ENCODE measurements at regions not wholly inside any gene's neighbourhood (a gene's known extent, or its start where the extent isn't known, plus 50 kb on each side); places are given as distances from the start of the nearest gene placed in this dataset.

- no peaks in the 10 kb centered on the region for H3K36me3 Mint-ChIP-seq (ENCODE audit: low read depth, unreplicated experiment)
- H3K27ac Mint-ChIP-seq (ENCODE audit: unreplicated experiment), result no peak overlapping the region
- H3K9me3 Mint-ChIP-seq (ENCODE audit: unreplicated experiment), result peaks cover 2% of the 10 kb centered on the region
- no peak overlapping the region for H2AFZ ChIP-seq (ENCODE audit: low read depth, low read length)
- TF ChIP-seq, protein P1, sequence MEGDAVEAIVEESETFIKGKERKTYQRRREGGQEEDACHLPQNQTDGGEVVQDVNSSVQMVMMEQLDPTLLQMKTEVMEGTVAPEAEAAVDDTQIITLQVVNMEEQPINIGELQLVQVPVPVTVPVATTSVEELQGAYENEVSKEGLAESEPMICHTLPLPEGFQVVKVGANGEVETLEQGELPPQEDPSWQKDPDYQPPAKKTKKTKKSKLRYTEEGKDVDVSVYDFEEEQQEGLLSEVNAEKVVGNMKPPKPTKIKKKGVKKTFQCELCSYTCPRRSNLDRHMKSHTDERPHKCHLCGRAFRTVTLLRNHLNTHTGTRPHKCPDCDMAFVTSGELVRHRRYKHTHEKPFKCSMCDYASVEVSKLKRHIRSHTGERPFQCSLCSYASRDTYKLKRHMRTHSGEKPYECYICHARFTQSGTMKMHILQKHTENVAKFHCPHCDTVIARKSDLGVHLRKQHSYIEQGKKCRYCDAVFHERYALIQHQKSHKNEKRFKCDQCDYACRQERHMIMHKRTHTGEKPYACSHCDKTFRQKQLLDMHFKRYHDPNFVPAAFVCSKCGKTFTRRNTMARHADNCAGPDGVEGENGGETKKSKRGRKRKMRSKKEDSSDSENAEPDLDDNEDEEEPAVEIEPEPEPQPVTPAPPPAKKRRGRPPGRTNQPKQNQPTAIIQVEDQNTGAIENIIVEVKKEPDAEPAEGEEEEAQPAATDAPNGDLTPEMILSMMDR (IDR thresholded peaks at IDR 0.05; ENCODE audit: insufficient read depth, low read depth, low read length), result no peak
- TF ChIP-seq EZH2 (IDR thresholded peaks at IDR 0.05; ENCODE audit: insufficient read depth, low read length), result no peak
- no peaks in the 10 kb centered on the region for H3K36me3 ChIP-seq (ENCODE audit: insufficient read depth, low read length)
- DNase-seq (ENCODE audit: low read depth) (no peak), FAIRE-seq (no peak)
- no peak overlapping the region for H3K9ac ChIP-seq (ENCODE audit: low read length)
- H3K27ac ChIP-seq (ENCODE audit: low read depth, low read length), result no peak overlapping the region
- H3K4me1 Mint-ChIP-seq (ENCODE audit: low read depth, unreplicated experiment), result peaks cover 8% of the 10 kb centered on the region
- no peak overlapping the region for H3K4me3 ChIP-seq (ENCODE audit: insufficient read depth, low read depth, low read length)
- H3K27me3 Mint-ChIP-seq (ENCODE audit: low read depth, unreplicated experiment), result no peaks in the 10 kb centered on the region
- H3K4me3 Mint-ChIP-seq (ENCODE audit: unreplicated experiment), result no peak overlapping the region
- H3K27me3 ChIP-seq (ENCODE audit: insufficient read depth, low read length), result no peaks in the 10 kb centered on the region
- no peak overlapping the region for H3K4me2 ChIP-seq (ENCODE audit: low read length)
- H3K4me1 ChIP-seq (ENCODE audit: insufficient read depth, low read length), result peaks cover 17% of the 10 kb centered on the region
- H4K20me1 ChIP-seq (ENCODE audit: insufficient read depth, low read length), result no peaks in the 10 kb centered on the region
- H3K9me3 ChIP-seq (ENCODE audit: insufficient read depth, low read depth, low read length), result no peaks in the 10 kb centered on the region
- no peaks in the 10 kb centered on the region for H3K79me2 ChIP-seq (ENCODE audit: insufficient read depth, low read length)
Measured at GRCh38 chr11:35076201-35077100, 62.5 kb upstream of the CD44 start.

GRCh38 chr11:35077709-35078469 is 61.1 kb upstream of the CD44 start:
- peak overlapping the region; percentile 21 for H3K9ac ChIP-seq (ENCODE audit: low read length)
- TF ChIP-seq, protein P1 (IDR thresholded peaks at IDR 0.05; ENCODE audit: insufficient read depth, low read depth, low read length), result no peak
- TF ChIP-seq EZH2 (IDR thresholded peaks at IDR 0.05; ENCODE audit: insufficient read depth, low read length), result no peak
- H4K20me1 ChIP-seq (ENCODE audit: insufficient read depth, low read length), result no peaks in the 10 kb centered on the region
- Mint-ChIP-seq H3K36me3 (ENCODE audit: low read depth, unreplicated experiment) (no peaks in the 10 kb centered on the region), H3K9me3 (ENCODE audit: unreplicated experiment) (peaks cover 5% of the 10 kb centered on the region), H3K27me3 (ENCODE audit: low read depth, unreplicated experiment) (no peaks in the 10 kb centered on the region), H3K4me3 (ENCODE audit: unreplicated experiment) (no peak overlapping the region), H3K4me1 (ENCODE audit: low read depth, unreplicated experiment) (peaks cover 16% of the 10 kb centered on the region), H3K27ac (ENCODE audit: unreplicated experiment) (peak overlapping the region; percentile 3)
- no peaks in the 10 kb centered on the region for H3K36me3 ChIP-seq (ENCODE audit: insufficient read depth, low read length)
- H2AFZ ChIP-seq (ENCODE audit: low read depth, low read length), result peak overlapping the region; percentile 7
- peak overlapping the region; percentile 56 for H3K4me2 ChIP-seq (ENCODE audit: low read length)
- peak; percentile 77 for DNase-seq (ENCODE audit: low read depth)
- H3K79me2 ChIP-seq (ENCODE audit: insufficient read depth, low read length), result no peaks in the 10 kb centered on the region
- H3K27me3 ChIP-seq (ENCODE audit: insufficient read depth, low read length), result no peaks in the 10 kb centered on the region
- peak overlapping the region; percentile 61 for H3K27ac ChIP-seq (ENCODE audit: low read depth, low read length)
- peak; percentile 56 for FAIRE-seq
- H3K9me3 ChIP-seq (ENCODE audit: insufficient read depth, low read depth, low read length), result no peaks in the 10 kb centered on the region
- no peak overlapping the region for H3K4me3 ChIP-seq (ENCODE audit: insufficient read depth, low read depth, low read length)
- peaks cover 27% of the 10 kb centered on the region for H3K4me1 ChIP-seq (ENCODE audit: insufficient read depth, low read length)

All from astrocyte (in vitro differentiated cells and primary cell).